Smooth muscle cell (in vitro differentiated cells): ENCODE measurements at regions not wholly inside any gene's neighbourhood (a gene's known extent, or its start where the extent isn't known, plus 50 kb on each side); places are given as distances from the start of the nearest gene placed in this dataset.
"Not testable (repeated sequence)": the region's sequence is repeated elsewhere in the genome, so short reads cannot be mapped to it uniquely, and the experiment has no call there.

Experiments
- DNase-seq: peaks from one replicate; lab custom pipeline; 2025; ENCODE audit not compliant: unreplicated experiment; lab: John Stamatoyannopoulos, UW
- H2AFZ ChIP-seq: fragments of 200-600 bp; sonication (generic); 2 replicates; pipeline ENCODE4 v1.6.0; 2016; ENCODE audit warnings: antibody characterized with exemption, low read depth, mild to moderate bottlenecking
- H3F3A ChIP-seq: fragments of 200-600 bp; sonication (generic); 2 replicates; pipeline ENCODE4 v1.6.0; 2017; ENCODE audit warnings: antibody characterized with exemption, low read depth
- H3K27ac ChIP-seq: fragments of 200-600 bp; sonication (generic); 2 replicates; pipeline ENCODE4 v1.5.1; 2016; ENCODE audit warnings: low read depth, mild to moderate bottlenecking
- H3K27me3 ChIP-seq: fragments of 200-600 bp; sonication (generic); 2 replicates; pipeline ENCODE4 v1.6.1; 2016; ENCODE audit warnings: low read depth, mild to moderate bottlenecking
- H3K36me3 ChIP-seq: fragments of 200-600 bp; sonication (generic); 2 replicates; pipeline ENCODE4 v1.5.1; 2016; ENCODE audit warnings: low read depth
- H3K4me1 ChIP-seq: fragments of 200-600 bp; sonication (generic); 2 replicates; pipeline ENCODE4 v1.5.1; 2016; ENCODE audit warnings: low read depth
- H3K4me2 ChIP-seq: fragments of 200-600 bp; sonication (generic); 2 replicates; pipeline ENCODE4 v1.6.0; 2016; ENCODE audit warnings: mild to moderate bottlenecking
- H3K4me3 ChIP-seq: fragments of 200-600 bp; sonication (generic); 2 replicates; pipeline ENCODE4 v1.5.1; 2016; ENCODE audit warnings: mild to moderate bottlenecking
- H3K79me2 ChIP-seq: fragments of 200-600 bp; sonication (generic); 2 replicates; pipeline ENCODE4 v1.6.0; 2016; ENCODE audit warnings: low read depth, mild to moderate bottlenecking
- H3K9ac ChIP-seq: fragments of 200-600 bp; sonication (generic); 2 replicates; pipeline ENCODE4 v1.6.0; 2016; ENCODE audit warnings: low read depth
- H3K9me3 ChIP-seq: fragments of 200-600 bp; sonication (generic); replicated peaks from 2 replicates; pipeline ENCODE4 v1.5.1; 2016; ENCODE audit warnings: low read depth
- H4K20me1 ChIP-seq: fragments of 200-600 bp; sonication (generic); 2 replicates; pipeline ENCODE4 v1.6.0; 2016; ENCODE audit warnings: low read depth
- CTCF ChIP-seq: fragments of 200-600 bp; sonication (generic); IDR thresholded peaks from 2 replicates; pipeline ENCODE4 v1.5.1; 2017; ENCODE audit warnings: borderline replicate concordance, mild to moderate bottlenecking, antibody characterized with exemption; ENCODE audit not compliant: insufficient read depth, poor library complexity, severe bottlenecking
- WGBS: methylation state at CpG from one replicate; pipeline ENCODE4 v1.1.7; 2016; ENCODE audit warnings: low lambda C conversion rate; 5-methylcytosine and 5-hydroxymethylcytosine counted together

GRCh38 chr10:120205368-120206018, 251.5 kb upstream of the PLPP4 start:
- Histone ChIP-seq H3K4me3 (no peak overlapping the region), H3K9me3 (no peaks in the 10 kb centered on the region), H3K4me1 (no peaks in the 10 kb centered on the region), H4K20me1 (no peaks in the 10 kb centered on the region), H2AFZ (no peak overlapping the region), H3K27ac (no peak overlapping the region), H3K4me2 (no peak overlapping the region), H3K27me3 (no peaks in the 10 kb centered on the region), H3K9ac (no peak overlapping the region), H3F3A (no peaks in the 10 kb centered on the region), H3K79me2 (no peaks in the 10 kb centered on the region), H3K36me3 (no peaks in the 10 kb centered on the region)
- no peak for DNase-seq
- 82% methylated on average over 2 of the region's 2 CpGs for WGBS
- TF ChIP-seq CTCF = no peak

GRCh38 chr10:120208488-120208887, 248.5 kb upstream of the PLPP4 start:
- WGBS = 89% methylated on average over 3 of the region's 3 CpGs
- no peaks in the 10 kb centered on the region for H3K36me3 ChIP-seq
- H3K9me3 ChIP-seq = no peaks in the 10 kb centered on the region
- no peaks in the 10 kb centered on the region for H3F3A ChIP-seq
- DNase-seq = no peak
- no peaks in the 10 kb centered on the region for H3K4me1 ChIP-seq
- no peak overlapping the region for H3K27ac ChIP-seq
- no peak overlapping the region for H3K4me2 ChIP-seq
- no peak overlapping the region for H3K4me3 ChIP-seq
- no peaks in the 10 kb centered on the region for H4K20me1 ChIP-seq
- no peak overlapping the region for H2AFZ ChIP-seq
- H3K27me3 ChIP-seq = no peaks in the 10 kb centered on the region
- TF ChIP-seq CTCF = no peak
- no peaks in the 10 kb centered on the region for H3K79me2 ChIP-seq
- no peak overlapping the region for H3K9ac ChIP-seq

- Histone ChIP-seq H3F3A (no peaks in the 10 kb centered on the region), H3K79me2 (no peaks in the 10 kb centered on the region), H3K27ac (no peak overlapping the region), H3K36me3 (no peaks in the 10 kb centered on the region), H3K4me2 (no peak overlapping the region), H3K27me3 (no peaks in the 10 kb centered on the region), H4K20me1 (no peaks in the 10 kb centered on the region), H3K4me3 (no peak overlapping the region), H3K9ac (no peak overlapping the region), H3K9me3 (no peaks in the 10 kb centered on the region), H2AFZ (no peak overlapping the region), H3K4me1 (no peaks in the 10 kb centered on the region)
- WGBS = 86% methylated on average over 7 of the region's 7 CpGs
- no peak for DNase-seq
- TF ChIP-seq CTCF = no peak
Observed at GRCh38 chr10:120209124-120209762, 247.8 kb upstream of the PLPP4 start.

GRCh38 chr10:120212275-120212674, 244.8 kb upstream of the PLPP4 start:
- Histone ChIP-seq H3K27ac (no peak overlapping the region), H2AFZ (no peak overlapping the region), H3K27me3 (no peaks in the 10 kb centered on the region), H3K9me3 (no peaks in the 10 kb centered on the region), H3K9ac (no peak overlapping the region), H3K4me3 (no peak overlapping the region), H3F3A (no peaks in the 10 kb centered on the region), H3K4me1 (no peaks in the 10 kb centered on the region), H4K20me1 (no peaks in the 10 kb centered on the region), H3K79me2 (no peaks in the 10 kb centered on the region), H3K4me2 (no peak overlapping the region), H3K36me3 (no peaks in the 10 kb centered on the region)
- DNase-seq = no peak
- 92% methylated on average over 2 of the region's 2 CpGs for WGBS
- TF ChIP-seq CTCF = no peak

GRCh38 chr10:120213283-120213682, 243.7 kb upstream of the PLPP4 start:
- not testable (repeated sequence) for H4K20me1 ChIP-seq, DNase-seq, H3K36me3 ChIP-seq, H3K9me3 ChIP-seq, H3K27ac ChIP-seq, H3K4me2 ChIP-seq, H3K4me3 ChIP-seq, H3K79me2 ChIP-seq, H2AFZ ChIP-seq, H3K9ac ChIP-seq, H3K27me3 ChIP-seq, H3F3A ChIP-seq, H3K4me1 ChIP-seq
- 93% methylated on average over 2 of the region's 2 CpGs for WGBS
